DND-41 (cell line): ENCODE measurements at regions not wholly inside any gene's neighbourhood (a gene's known extent, or its start where the extent isn't known, plus 50 kb on each side); places are given as distances from the start of the nearest gene placed in this dataset.
"Not testable (repeated sequence)": the region's sequence is repeated elsewhere in the genome, so short reads cannot be mapped to it uniquely, and the experiment has no call there.

ENCODE experiments used
- CTCF ChIP-seq: IDR thresholded peaks from 2 replicates; pipeline ENCODE4 v1.5.1; 2012; ENCODE audit warnings: borderline replicate concordance, low read length, moderate library complexity, mild to moderate bottlenecking; ENCODE audit not compliant: poor library complexity, severe bottlenecking; ENCODE audit errors: extremely low read depth
- EZH2 ChIP-seq: IDR thresholded peaks from 3 replicates; pipeline ENCODE4 v1.6.1; 2012; ENCODE audit warnings: borderline replicate concordance, low read depth, mild to moderate bottlenecking, moderate library complexity, low read length, inconsistent platforms; ENCODE audit not compliant: severe bottlenecking

GRCh38 chr20:29868688-29869087 is 1388.8 kb upstream of the DEFB115 start:
- TF ChIP-seq CTCF, EZH2: not testable (repeated sequence)
